ENCODE measurements at regions not wholly inside any gene's neighbourhood (a gene's known extent, or its start where the extent isn't known, plus 50 kb on each side); places are given as distances from the start of the nearest gene placed in this dataset.
"Not testable (repeated sequence)": the region's sequence is repeated elsewhere in the genome, so short reads cannot be mapped to it uniquely, and the experiment has no call there.

- Histone ChIP-seq H3K4me3 (ENCODE audit: low read depth in 1 of 2, low read length in 2 of 2) (no peak overlapping the region), H3K27ac (ENCODE audit: low read depth, low read length) (no peak overlapping the region), H3K9ac (ENCODE audit: low read depth in 1 of 2, low read length in 2 of 2) (no peak overlapping the region), H3K9me3 (ENCODE audit: control insufficient read depth in 1 of 2, low read length in 2 of 2) (no peaks in the 10 kb centered on the region), H3K27me3 (ENCODE audit: control insufficient read depth in 1 of 2, insufficient read depth in 2 of 2, low read length in 2 of 2) (no peaks in the 10 kb centered on the region), H3K4me1 (ENCODE audit: control insufficient read depth in 1 of 2, insufficient read depth in 2 of 2, low read length in 2 of 2) (peaks cover 0 to 6% of the 10 kb centered on the region in 2 donors), H3K36me3 (ENCODE audit: control insufficient read depth in 1 of 2, insufficient read depth in 2 of 2, low read length in 2 of 2) (no peaks in the 10 kb centered on the region)
These were observed 67.3 kb upstream of the GRB10 start for GRCh38 chr7:50849991-50850390.

- Histone ChIP-seq H3K36me3 (ENCODE audit: control insufficient read depth in 1 of 2, insufficient read depth in 2 of 2, low read length in 2 of 2) (no peaks in the 10 kb centered on the region), H3K4me1 (ENCODE audit: control insufficient read depth in 1 of 2, insufficient read depth in 2 of 2, low read length in 2 of 2) (peaks cover 0 to 6% of the 10 kb centered on the region in 2 donors), H3K4me3 (ENCODE audit: low read depth in 1 of 2, low read length in 2 of 2) (no peak overlapping the region), H3K27me3 (ENCODE audit: control insufficient read depth in 1 of 2, insufficient read depth in 2 of 2, low read length in 2 of 2) (no peaks in the 10 kb centered on the region), H3K9ac (ENCODE audit: low read depth in 1 of 2, low read length in 2 of 2) (no peak overlapping the region), H3K27ac (ENCODE audit: low read depth, low read length) (no peak overlapping the region), H3K9me3 (ENCODE audit: control insufficient read depth in 1 of 2, low read length in 2 of 2) (no peaks in the 10 kb centered on the region)
These were observed 65.5 kb upstream of the GRB10 start for GRCh38 chr7:50848203-50848602.

GRCh38 chr7:50844861-50845260 lies 62.2 kb upstream of the GRB10 start:
- H3K4me3 ChIP-seq (ENCODE audit: low read depth in 1 of 2, low read length in 2 of 2); H3K9ac ChIP-seq (ENCODE audit: low read depth in 1 of 2, low read length in 2 of 2); H3K27me3 ChIP-seq (ENCODE audit: control insufficient read depth in 1 of 2, insufficient read depth in 2 of 2, low read length in 2 of 2); H3K4me1 ChIP-seq (ENCODE audit: control insufficient read depth in 1 of 2, insufficient read depth in 2 of 2, low read length in 2 of 2); H3K27ac ChIP-seq (ENCODE audit: low read depth, low read length); H3K36me3 ChIP-seq (ENCODE audit: control insufficient read depth in 1 of 2, insufficient read depth in 2 of 2, low read length in 2 of 2); H3K9me3 ChIP-seq (ENCODE audit: control insufficient read depth in 1 of 2, low read length in 2 of 2): not testable (repeated sequence)

GRCh38 chr7:50842041-50842440 lies 59.3 kb upstream of the GRB10 start:
- H3K27ac ChIP-seq (ENCODE audit: low read depth, low read length): no peak overlapping the region
- H3K9ac ChIP-seq (ENCODE audit: low read depth in 1 of 2, low read length in 2 of 2): no peak overlapping the region
- H3K9me3 ChIP-seq (ENCODE audit: control insufficient read depth in 1 of 2, low read length in 2 of 2): no peaks in the 10 kb centered on the region
- no peaks in the 10 kb centered on the region for H3K36me3 ChIP-seq (ENCODE audit: control insufficient read depth in 1 of 2, insufficient read depth in 2 of 2, low read length in 2 of 2)
- no peak overlapping the region for H3K4me3 ChIP-seq (ENCODE audit: low read depth in 1 of 2, low read length in 2 of 2)
- no peaks in the 10 kb centered on the region for H3K4me1 ChIP-seq (ENCODE audit: control insufficient read depth in 1 of 2, insufficient read depth in 2 of 2, low read length in 2 of 2)
- H3K27me3 ChIP-seq (ENCODE audit: control insufficient read depth in 1 of 2, insufficient read depth in 2 of 2, low read length in 2 of 2): no peaks in the 10 kb centered on the region

GRCh38 chr7:50838675-50839377 lies 56.1 kb upstream of the GRB10 start:
- Histone ChIP-seq H3K4me1 (ENCODE audit: control insufficient read depth in 1 of 2, insufficient read depth in 2 of 2, low read length in 2 of 2) (no peaks in the 10 kb centered on the region), H3K27me3 (ENCODE audit: control insufficient read depth in 1 of 2, insufficient read depth in 2 of 2, low read length in 2 of 2) (no peaks in the 10 kb centered on the region), H3K9me3 (ENCODE audit: control insufficient read depth in 1 of 2, low read length in 2 of 2) (no peaks in the 10 kb centered on the region), H3K9ac (ENCODE audit: low read depth in 1 of 2, low read length in 2 of 2) (no peak overlapping the region), H3K4me3 (ENCODE audit: low read depth in 1 of 2, low read length in 2 of 2) (no peak overlapping the region), H3K27ac (ENCODE audit: low read depth, low read length) (no peak overlapping the region), H3K36me3 (ENCODE audit: control insufficient read depth in 1 of 2, insufficient read depth in 2 of 2, low read length in 2 of 2) (no peaks in the 10 kb centered on the region)

GRCh38 chr7:50837965-50838364 lies 55.3 kb upstream of the GRB10 start:
- Histone ChIP-seq H3K27me3 (ENCODE audit: control insufficient read depth in 1 of 2, insufficient read depth in 2 of 2, low read length in 2 of 2) (no peaks in the 10 kb centered on the region), H3K27ac (ENCODE audit: low read depth, low read length) (no peak overlapping the region), H3K9ac (ENCODE audit: low read depth in 1 of 2, low read length in 2 of 2) (no peak overlapping the region), H3K4me3 (ENCODE audit: low read depth in 1 of 2, low read length in 2 of 2) (no peak overlapping the region), H3K9me3 (ENCODE audit: control insufficient read depth in 1 of 2, low read length in 2 of 2) (no peaks in the 10 kb centered on the region), H3K36me3 (ENCODE audit: control insufficient read depth in 1 of 2, insufficient read depth in 2 of 2, low read length in 2 of 2) (no peaks in the 10 kb centered on the region), H3K4me1 (ENCODE audit: control insufficient read depth in 1 of 2, insufficient read depth in 2 of 2, low read length in 2 of 2) (peaks cover 3 to 5% of the 10 kb centered on the region in 2 donors)

- Histone ChIP-seq H3K36me3 (ENCODE audit: control insufficient read depth in 1 of 2, insufficient read depth in 2 of 2, low read length in 2 of 2) (no peaks in the 10 kb centered on the region), H3K4me1 (ENCODE audit: control insufficient read depth in 1 of 2, insufficient read depth in 2 of 2, low read length in 2 of 2) (peaks cover 13 to 14% of the 10 kb centered on the region in 2 donors), H3K4me3 (ENCODE audit: low read depth in 1 of 2, low read length in 2 of 2) (no peak overlapping the region), H3K9ac (ENCODE audit: low read depth in 1 of 2, low read length in 2 of 2) (no peak overlapping the region), H3K9me3 (ENCODE audit: control insufficient read depth in 1 of 2, low read length in 2 of 2) (no peaks in the 10 kb centered on the region), H3K27ac (ENCODE audit: low read depth, low read length) (no peak overlapping the region), H3K27me3 (ENCODE audit: control insufficient read depth in 1 of 2, insufficient read depth in 2 of 2, low read length in 2 of 2) (no peaks in the 10 kb centered on the region)
These were observed 54.0 kb upstream of the GRB10 start for GRCh38 chr7:50836646-50837045.

GRCh38 chr7:50835156-50835555 lies 52.5 kb upstream of the GRB10 start:
- Histone ChIP-seq H3K27me3 (ENCODE audit: control insufficient read depth in 1 of 2, insufficient read depth in 2 of 2, low read length in 2 of 2) (no peaks in the 10 kb centered on the region), H3K36me3 (ENCODE audit: control insufficient read depth in 1 of 2, insufficient read depth in 2 of 2, low read length in 2 of 2) (no peaks in the 10 kb centered on the region), H3K4me1 (ENCODE audit: control insufficient read depth in 1 of 2, insufficient read depth in 2 of 2, low read length in 2 of 2) (peaks cover 13 to 14% of the 10 kb centered on the region in 2 donors), H3K9me3 (ENCODE audit: control insufficient read depth in 1 of 2, low read length in 2 of 2) (no peaks in the 10 kb centered on the region), H3K9ac (ENCODE audit: low read depth in 1 of 2, low read length in 2 of 2) (no peak overlapping the region), H3K27ac (ENCODE audit: low read depth, low read length) (no peak overlapping the region), H3K4me3 (ENCODE audit: low read depth in 1 of 2, low read length in 2 of 2) (no peak overlapping the region)

GRCh38 chr7:50834679-50835078 lies 52.0 kb upstream of the GRB10 start:
- Histone ChIP-seq H3K9me3 (ENCODE audit: control insufficient read depth in 1 of 2, low read length in 2 of 2) (no peaks in the 10 kb centered on the region), H3K36me3 (ENCODE audit: control insufficient read depth in 1 of 2, insufficient read depth in 2 of 2, low read length in 2 of 2) (no peaks in the 10 kb centered on the region), H3K4me1 (ENCODE audit: control insufficient read depth in 1 of 2, insufficient read depth in 2 of 2, low read length in 2 of 2) (peaks cover 13 to 14% of the 10 kb centered on the region in 2 donors), H3K9ac (ENCODE audit: low read depth in 1 of 2, low read length in 2 of 2) (no peak overlapping the region), H3K4me3 (ENCODE audit: low read depth in 1 of 2, low read length in 2 of 2) (no peak overlapping the region), H3K27me3 (ENCODE audit: control insufficient read depth in 1 of 2, insufficient read depth in 2 of 2, low read length in 2 of 2) (no peaks in the 10 kb centered on the region), H3K27ac (ENCODE audit: low read depth, low read length) (no peak overlapping the region)

- no peaks in the 10 kb centered on the region for H3K36me3 ChIP-seq (ENCODE audit: control insufficient read depth in 1 of 2, insufficient read depth in 2 of 2, low read length in 2 of 2)
- H3K9ac ChIP-seq (ENCODE audit: low read depth in 1 of 2, low read length in 2 of 2): no peak overlapping the region
- H3K4me3 ChIP-seq (ENCODE audit: low read depth in 1 of 2, low read length in 2 of 2): no peak overlapping the region
- no peaks in the 10 kb centered on the region for H3K27me3 ChIP-seq (ENCODE audit: control insufficient read depth in 1 of 2, insufficient read depth in 2 of 2, low read length in 2 of 2)
- no peak overlapping the region for H3K27ac ChIP-seq (ENCODE audit: low read depth, low read length)
- no peaks in the 10 kb centered on the region for H3K9me3 ChIP-seq (ENCODE audit: control insufficient read depth in 1 of 2, low read length in 2 of 2)
- H3K4me1 ChIP-seq (ENCODE audit: control insufficient read depth in 1 of 2, insufficient read depth in 2 of 2, low read length in 2 of 2): peaks cover 13 to 14% of the 10 kb centered on the region in 2 donors
These were observed 51.4 kb upstream of the GRB10 start for GRCh38 chr7:50834031-50834535.

All from duodenal mucosa (tissue), 2 donors.